H1 (cell line): ENCODE measurements at regions not wholly inside any gene's neighbourhood (a gene's known extent, or its start where the extent isn't known, plus 50 kb on each side); places are given as distances from the start of the nearest gene placed in this dataset.

Experiments used
- CTCF ChIA-PET: fragments of 300-600 bp; sonication (Branson Sonifier 250); formaldehyde crosslinking; loops from one replicate; lab custom pipeline; 2021; ENCODE audit not compliant: partially characterized antibody; lab: Charles Lee
- POLR2A ChIA-PET: fragments of 300-600 bp; sonication (Branson Sonifier 250); formaldehyde crosslinking; loops from one replicate; lab custom pipeline; 2021; ENCODE audit warnings: inconsistent platforms; ENCODE audit not compliant: partially characterized antibody; lab: Charles Lee
- DNase-seq, 2 experiments: peaks; one replicate each; pipeline versions ENCODE4 v3.0.0 to v3.0.0-alpha.2; 2010 to 2022; ENCODE audit warnings: low spot score in 2 of 2, low read depth in 1 of 2, mixed read lengths in 1 of 2
- FAIRE-seq: peaks from 2 replicates; lab custom pipeline; 2011; peaks lifted over from hg19 to GRCh38; lab: Jason Lieb, UNC
- H2AFZ ChIP-seq: 2 replicates; pipeline ENCODE4 v1.8.1; 2012; ENCODE audit warnings: low read length, inconsistent platforms
- H2AK5ac ChIP-seq: 2 replicates; pipeline ENCODE4 v1.6.1; 2013; ENCODE audit warnings: low read depth, low read length
- H2BK120ac ChIP-seq: replicated peaks from 2 replicates; pipeline ENCODE3; 2013; ENCODE audit warnings: low read depth, low read length, inconsistent platforms
- H2BK12ac ChIP-seq: 2 replicates; pipeline ENCODE4 v1.6.1; 2013; ENCODE audit warnings: low read depth, low read length
- H2BK15ac ChIP-seq: 2 replicates; pipeline ENCODE4 v1.6.1; 2013; ENCODE audit warnings: low read length
- H2BK20ac ChIP-seq: 2 replicates; pipeline ENCODE4 v1.6.1; 2013; ENCODE audit warnings: low read length
- H2BK5ac ChIP-seq: 2 replicates; pipeline ENCODE4 v1.6.1; 2013; ENCODE audit warnings: low read depth, low read length
- H3K14ac ChIP-seq: 2 replicates; pipeline ENCODE4 v1.6.1; 2013; ENCODE audit warnings: inconsistent platforms; ENCODE audit not compliant: insufficient read length
- H3K18ac ChIP-seq: 2 replicates; pipeline ENCODE4 v1.6.1; 2013; ENCODE audit warnings: low read length; ENCODE audit errors: extremely low read depth
- H3K23ac ChIP-seq: 2 replicates; pipeline ENCODE4 v1.6.1; 2013; ENCODE audit warnings: inconsistent platforms; ENCODE audit not compliant: insufficient read length
- H3K23me2 ChIP-seq: 2 replicates; pipeline ENCODE4 v1.6.1; 2013; ENCODE audit warnings: low read depth, low read length
- H3K27ac ChIP-seq: 2 replicates; pipeline ENCODE4 v1.6.1; 2011; ENCODE audit warnings: low read depth, low read length, inconsistent platforms
- H3K27me3 ChIP-seq, 4 experiments: replicated peaks in 1 of 4; 1 replicate in 1 of 4; 2 replicates in 3 of 4; pipeline versions ENCODE4 v1.6.1 to v1.8.1; 2011 to 2013; ENCODE audit warnings: low read length in 3 of 4, mild to moderate bottlenecking in 3 of 4, inconsistent platforms in 2 of 4, mixed read lengths in 2 of 4, moderate library complexity in 1 of 4; ENCODE audit not compliant: control insufficient read depth in 3 of 4, insufficient read depth in 3 of 4; ENCODE audit errors: extremely low read depth in 1 of 4
- H3K36me3 ChIP-seq, 4 experiments: 2 replicates each; pipeline versions ENCODE4 v1.6.1 to v1.8.1; 2011 to 2013; ENCODE audit warnings: mild to moderate bottlenecking in 4 of 4, low read length in 3 of 4, moderate library complexity in 2 of 4, control low read depth in 1 of 4, inconsistent platforms in 1 of 4; ENCODE audit not compliant: insufficient read depth in 4 of 4, control insufficient read depth in 2 of 4
- H3K4ac ChIP-seq: replicated peaks from 2 replicates; pipeline ENCODE3; 2013; ENCODE audit warnings: low read length, low read depth, mixed read lengths, inconsistent platforms; ENCODE audit not compliant: insufficient read length
- H3K4me1 ChIP-seq, 4 experiments: replicated peaks in 1 of 4; 1 replicate in 1 of 4; 2 replicates in 3 of 4; pipeline versions ENCODE4 v1.6.1 to v1.8.1; 2011 to 2013; ENCODE audit warnings: low read length in 3 of 4, inconsistent platforms in 2 of 4, mixed read lengths in 1 of 4; ENCODE audit not compliant: insufficient read depth in 4 of 4, control insufficient read depth in 3 of 4
- H3K4me2 ChIP-seq, 2 experiments: 2 replicates each; pipeline versions ENCODE4 v1.6.1 to v1.8.1; 2011 to 2013; ENCODE audit warnings: low read depth in 2 of 2, low read length in 2 of 2, control low read depth in 1 of 2, inconsistent platforms in 1 of 2, mild to moderate bottlenecking in 1 of 2; ENCODE audit not compliant: insufficient read depth in 1 of 2
- H3K4me3 ChIP-seq, 4 experiments: fragments of 200-600, 300-600 bp in 1 of 4; sonication (generic), shearing (Covaris generic), sonication (Bioruptor Twin) in 1 of 4; 2 replicates each; pipeline versions ENCODE4 v1.5.1 to v1.8.1; 2011 to 2016; ENCODE audit warnings: low read length in 4 of 4, low read depth in 3 of 4, control low read depth in 2 of 4, inconsistent platforms in 2 of 4, mild to moderate bottlenecking in 2 of 4, mixed read lengths in 1 of 4, moderate library complexity in 1 of 4; ENCODE audit not compliant: insufficient read depth in 2 of 4; ENCODE audit errors: extremely low read depth in 1 of 4
- H3K56ac ChIP-seq: replicated peaks from 2 replicates; pipeline ENCODE3; 2013; ENCODE audit warnings: low read depth, mild to moderate bottlenecking, mixed read lengths, low read length, inconsistent platforms; ENCODE audit not compliant: insufficient read length
- H3K79me1 ChIP-seq: 2 replicates; pipeline ENCODE4 v1.6.1; 2013; ENCODE audit warnings: low read depth, low read length, control low read depth
- H3K79me2 ChIP-seq, 2 experiments: 2 replicates each; pipeline versions ENCODE4 v1.6.1 to v1.8.1; 2012 to 2013; ENCODE audit warnings: low read length in 2 of 2, mild to moderate bottlenecking in 2 of 2, inconsistent platforms in 1 of 2; ENCODE audit not compliant: insufficient read depth in 2 of 2, control insufficient read depth in 1 of 2
- H3K9ac ChIP-seq, 4 experiments: replicated peaks in 1 of 4; 1 replicate in 1 of 4; 2 replicates in 3 of 4; pipeline versions ENCODE4 v1.6.1 to v1.8.1; 2011 to 2013; ENCODE audit warnings: low read depth in 3 of 4, low read length in 3 of 4, control low read depth in 2 of 4, mild to moderate bottlenecking in 2 of 4, moderate library complexity in 2 of 4, inconsistent platforms in 1 of 4; ENCODE audit errors: extremely low read depth in 1 of 4
- H3K9me3 ChIP-seq, 2 experiments: 2 replicates each; pipeline versions ENCODE4 v1.6.1 to v1.8.1; 2012 to 2013; ENCODE audit warnings: mild to moderate bottlenecking in 2 of 2, moderate library complexity in 2 of 2, control low read depth in 1 of 2, inconsistent platforms in 1 of 2, low read depth in 1 of 2, low read length in 1 of 2, mixed read lengths in 1 of 2; ENCODE audit not compliant: insufficient read depth in 2 of 2
- H4K20me1 ChIP-seq, 2 experiments: replicated peaks in 1 of 2; 2 replicates each; pipeline versions ENCODE3 to v1.8.1; 2011 to 2013; ENCODE audit warnings: inconsistent platforms in 2 of 2, low read length in 2 of 2, mild to moderate bottlenecking in 1 of 2; ENCODE audit not compliant: insufficient read depth in 2 of 2, control insufficient read depth in 1 of 2
- H4K5ac ChIP-seq: 2 replicates; pipeline ENCODE4 v1.6.1; 2013; ENCODE audit warnings: low read length, low read depth, mixed read lengths, inconsistent platforms; ENCODE audit not compliant: insufficient read length
- H4K8ac ChIP-seq: 2 replicates; pipeline ENCODE4 v1.8.0; 2013; ENCODE audit warnings: mild to moderate bottlenecking, moderate library complexity, low read length, inconsistent platforms; ENCODE audit not compliant: insufficient read depth; ENCODE audit errors: extremely low read depth
- H4K91ac ChIP-seq: replicated peaks from 2 replicates; pipeline ENCODE3; 2013; ENCODE audit warnings: low read length, mixed read lengths, inconsistent platforms; ENCODE audit not compliant: insufficient read length
- CBX5 ChIP-seq: fragments of 300-800, 300-1000 bp; sonication (generic); IDR thresholded peaks from 2 replicates; pipeline ENCODE4 v1.7.1; 2016; ENCODE audit warnings: antibody characterized with exemption, low read length, low read depth
- CBX8 ChIP-seq: fragments of 300-800, 300-1000 bp; sonication (generic); IDR thresholded peaks from 2 replicates; pipeline ENCODE4 v1.7.1; 2016; ENCODE audit warnings: low read depth, low read length, borderline replicate concordance
- FOSL1 ChIP-seq: IDR thresholded peaks from 2 replicates; pipeline ENCODE4 v1.6.1; 2011; ENCODE audit warnings: mild to moderate bottlenecking, low read depth, low read length, moderate library complexity; ENCODE audit not compliant: insufficient read depth
- POLR2A ChIP-seq, 2 experiments: IDR thresholded peaks; 1 replicate in 1 of 2; 2 replicates in 1 of 2; pipeline ENCODE4 v1.6.1; 2011; ENCODE audit warnings: low read depth in 2 of 2, low read length in 2 of 2, mild to moderate bottlenecking in 2 of 2; ENCODE audit errors: control extremely low read depth in 1 of 2
- SP4 ChIP-seq: IDR thresholded peaks from 2 replicates; pipeline ENCODE4 v1.6.1; 2012; ENCODE audit warnings: low read length, inconsistent platforms
- TAF7 ChIP-seq: optimal IDR thresholded peaks from 2 replicates; pipeline ENCODE3; 2011; ENCODE audit warnings: low read depth, mild to moderate bottlenecking, inconsistent platforms, low read length, moderate library complexity, borderline replicate concordance
- TBP ChIP-seq: IDR thresholded peaks from 2 replicates; pipeline ENCODE4 v1.6.1; 2011; ENCODE audit warnings: low read depth, low read length, improper control_type of control experiment
- WGBS, 2 experiments: shearing (Covaris generic) in 1 of 2; methylation state at CpG; one replicate each; pipeline versions ENCODE4 v1.1.6 to v1.1.7; 2013 to 2015; ENCODE audit warnings: low lambda C conversion rate in 2 of 2, mixed read lengths in 2 of 2, inconsistent platforms in 1 of 2, low coverage in 1 of 2, missing lambda C conversion rate in 1 of 2; ENCODE audit not compliant: insufficient replicate concordance in 2 of 2, insufficient coverage in 1 of 2, insufficient read length in 1 of 2; ENCODE audit errors: extremely low coverage in 1 of 2, missing lambda C conversion rate in 1 of 2; 5-methylcytosine and 5-hydroxymethylcytosine counted together
- TF ChIP-seq, protein P1 (sequence below): IDR thresholded peaks from 2 replicates; pipeline ENCODE4 v1.6.1; 2012; ENCODE audit warnings: inconsistent platforms

DNA sequence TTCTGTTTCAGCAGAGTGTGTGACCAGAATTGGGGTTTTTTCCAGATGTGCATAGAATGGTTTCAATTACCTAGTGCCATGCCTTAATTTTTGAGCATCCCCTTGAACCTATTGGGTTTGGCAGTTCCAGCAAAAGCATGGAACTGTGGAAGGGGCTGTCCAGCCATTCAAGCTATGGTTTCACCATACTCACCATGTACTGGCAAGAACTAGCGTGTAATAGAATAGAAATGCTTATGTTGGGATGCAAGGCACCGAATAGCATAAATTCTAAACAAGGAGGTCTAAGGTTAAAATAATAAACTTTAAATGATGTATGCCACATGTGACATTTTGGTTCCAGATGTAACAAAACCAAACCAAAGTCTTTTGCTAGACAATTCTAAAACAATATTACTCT is 91.4 kb downstream of the MTERF1 start:
- no peaks in the 10 kb centered on the region for H3K36me3 ChIP-seq
- H2BK15ac ChIP-seq: no peak overlapping the region
- FAIRE-seq: no peak
- H4K91ac ChIP-seq: no peak overlapping the region
- H4K5ac ChIP-seq: no peak overlapping the region
- no peak overlapping the region for H2AFZ ChIP-seq
- no peaks in the 10 kb centered on the region for H3K79me1 ChIP-seq
- H3K27ac ChIP-seq: no peak overlapping the region
- no peaks in the 10 kb centered on the region for H3K4me1 ChIP-seq
- H4K20me1 ChIP-seq: no peaks in the 10 kb centered on the region
- no peak overlapping the region for H3K23ac ChIP-seq
- no peaks in the 10 kb centered on the region for H3K79me2 ChIP-seq
- H3K4me3 ChIP-seq: no peak overlapping the region
- H3K4me2 ChIP-seq: no peak overlapping the region
- no peak overlapping the region for H2BK12ac ChIP-seq
- no peak overlapping the region for H3K18ac ChIP-seq
- H3K9me3 ChIP-seq: peaks cover 5 to 6% of the 10 kb centered on the region in 2 experiments; a peak in 1 of 4 replicates
- H4K8ac ChIP-seq: no peak overlapping the region
- H3K56ac ChIP-seq: no peak overlapping the region
- H2BK120ac ChIP-seq: no peak overlapping the region
- no peaks in the 10 kb centered on the region for H3K27me3 ChIP-seq
- H2AK5ac ChIP-seq: no peak overlapping the region
- H2BK20ac ChIP-seq: no peak overlapping the region
- 87% methylated on average over 2 of the region's 2 CpGs; no CpG with 5 or more reads in 1 of the 2 experiments for WGBS, 2 experiments
- POLR2A ChIA-PET: no interaction called here
- H3K23me2 ChIP-seq: no peaks in the 10 kb centered on the region
- H3K4ac ChIP-seq: no peak overlapping the region
- no peak for DNase-seq
- H2BK5ac ChIP-seq: no peak overlapping the region
- no peak overlapping the region for H3K14ac ChIP-seq
- no peak overlapping the region for H3K9ac ChIP-seq
- TF ChIP-seq CBX5: no peak
- no peak for TF ChIP-seq CBX8
- TF ChIP-seq, protein P1, sequence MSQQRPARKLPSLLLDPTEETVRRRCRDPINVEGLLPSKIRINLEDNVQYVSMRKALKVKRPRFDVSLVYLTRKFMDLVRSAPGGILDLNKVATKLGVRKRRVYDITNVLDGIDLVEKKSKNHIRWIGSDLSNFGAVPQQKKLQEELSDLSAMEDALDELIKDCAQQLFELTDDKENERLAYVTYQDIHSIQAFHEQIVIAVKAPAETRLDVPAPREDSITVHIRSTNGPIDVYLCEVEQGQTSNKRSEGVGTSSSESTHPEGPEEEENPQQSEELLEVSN: no peak
- no peak for TF ChIP-seq SP4
- TF ChIP-seq TAF7: no peak
- TF ChIP-seq FOSL1: no peak
- TF ChIP-seq TBP: no peak
- TF ChIP-seq POLR2A (IDR thresholded peaks at IDR 0.05; ENCODE audit: control extremely low read depth in 1 of 2, low read depth in 2 of 2, low read length in 2 of 2): no peak
- TF ChIP-seq, all 59 proteins: peak for 0
- CTCF ChIA-PET: no interaction called here
